ENCODE measurements at regions not wholly inside any gene's neighbourhood (a gene's known extent, or its start where the extent isn't known, plus 50 kb on each side); places are given as distances from the start of the nearest gene placed in this dataset.

DNA sequence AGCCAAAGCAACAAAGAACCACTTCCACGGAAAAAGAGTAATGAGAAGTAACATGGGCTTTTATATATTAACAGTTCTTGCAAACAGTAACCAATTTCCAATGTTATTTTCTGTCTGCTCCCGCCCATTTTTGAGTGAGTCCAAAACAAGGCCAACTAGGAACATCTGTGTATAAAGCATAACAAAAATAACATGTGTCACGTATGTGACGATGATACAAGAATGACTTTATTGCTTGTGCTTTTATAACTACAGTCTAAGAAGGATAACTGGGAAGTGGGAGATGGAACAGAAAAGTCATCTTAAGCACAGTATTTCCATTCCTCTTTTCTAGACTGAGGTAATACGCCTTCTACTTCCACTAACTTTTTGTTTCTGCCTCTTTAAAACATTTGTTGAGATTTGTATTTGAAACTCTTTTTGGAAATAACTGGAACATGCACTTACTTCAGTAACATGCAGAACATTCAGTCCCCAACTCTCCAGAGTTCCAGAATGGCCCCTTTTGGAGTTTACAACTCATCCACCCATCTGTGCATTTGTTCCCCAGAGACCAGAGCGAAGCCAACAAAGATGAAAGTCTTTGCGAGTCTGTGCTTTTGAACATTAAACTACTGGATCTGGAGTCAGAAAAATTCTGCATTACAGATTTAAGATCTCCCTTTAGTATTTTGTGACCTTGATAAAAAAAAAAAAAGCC lies 143.0 kb upstream of the ZRANB2 start:
- TF ChIP-seq NFIC (IDR thresholded peaks at IDR 0.05) (no peak), TEAD4 (IDR thresholded peaks at IDR 0.05) (no peak), FOXM1 (IDR thresholded peaks at IDR 0.05; ENCODE audit: borderline replicate concordance, low read depth) (no peak), ZBTB7A (IDR thresholded peaks at IDR 0.05; ENCODE audit: low read depth) (no peak), YY1 (IDR thresholded peaks at IDR 0.05; ENCODE audit: low read depth) (no peak), RAD21 (IDR thresholded peaks at IDR 0.05; ENCODE audit: low read depth) (no peak), EP300 (IDR thresholded peaks at IDR 0.05; ENCODE audit: borderline replicate concordance) (no peak), CREB1 (IDR thresholded peaks at IDR 0.05; ENCODE audit: low read depth) (no peak), TCF12 (IDR thresholded peaks at IDR 0.05; ENCODE audit: low read depth) (no peak), CEBPB (IDR thresholded peaks at IDR 0.05) (no peak), EGR1 (IDR thresholded peaks at IDR 0.05) (no peak)
- TF ChIP-seq, protein P1, sequence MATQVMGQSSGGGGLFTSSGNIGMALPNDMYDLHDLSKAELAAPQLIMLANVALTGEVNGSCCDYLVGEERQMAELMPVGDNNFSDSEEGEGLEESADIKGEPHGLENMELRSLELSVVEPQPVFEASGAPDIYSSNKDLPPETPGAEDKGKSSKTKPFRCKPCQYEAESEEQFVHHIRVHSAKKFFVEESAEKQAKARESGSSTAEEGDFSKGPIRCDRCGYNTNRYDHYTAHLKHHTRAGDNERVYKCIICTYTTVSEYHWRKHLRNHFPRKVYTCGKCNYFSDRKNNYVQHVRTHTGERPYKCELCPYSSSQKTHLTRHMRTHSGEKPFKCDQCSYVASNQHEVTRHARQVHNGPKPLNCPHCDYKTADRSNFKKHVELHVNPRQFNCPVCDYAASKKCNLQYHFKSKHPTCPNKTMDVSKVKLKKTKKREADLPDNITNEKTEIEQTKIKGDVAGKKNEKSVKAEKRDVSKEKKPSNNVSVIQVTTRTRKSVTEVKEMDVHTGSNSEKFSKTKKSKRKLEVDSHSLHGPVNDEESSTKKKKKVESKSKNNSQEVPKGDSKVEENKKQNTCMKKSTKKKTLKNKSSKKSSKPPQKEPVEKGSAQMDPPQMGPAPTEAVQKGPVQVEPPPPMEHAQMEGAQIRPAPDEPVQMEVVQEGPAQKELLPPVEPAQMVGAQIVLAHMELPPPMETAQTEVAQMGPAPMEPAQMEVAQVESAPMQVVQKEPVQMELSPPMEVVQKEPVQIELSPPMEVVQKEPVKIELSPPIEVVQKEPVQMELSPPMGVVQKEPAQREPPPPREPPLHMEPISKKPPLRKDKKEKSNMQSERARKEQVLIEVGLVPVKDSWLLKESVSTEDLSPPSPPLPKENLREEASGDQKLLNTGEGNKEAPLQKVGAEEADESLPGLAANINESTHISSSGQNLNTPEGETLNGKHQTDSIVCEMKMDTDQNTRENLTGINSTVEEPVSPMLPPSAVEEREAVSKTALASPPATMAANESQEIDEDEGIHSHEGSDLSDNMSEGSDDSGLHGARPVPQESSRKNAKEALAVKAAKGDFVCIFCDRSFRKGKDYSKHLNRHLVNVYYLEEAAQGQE (IDR thresholded peaks at IDR 0.05; ENCODE audit: low read depth) = no peak
- TF ChIP-seq, protein P2, sequence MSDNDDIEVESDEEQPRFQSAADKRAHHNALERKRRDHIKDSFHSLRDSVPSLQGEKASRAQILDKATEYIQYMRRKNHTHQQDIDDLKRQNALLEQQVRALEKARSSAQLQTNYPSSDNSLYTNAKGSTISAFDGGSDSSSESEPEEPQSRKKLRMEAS (IDR thresholded peaks at IDR 0.05) = no peak
- TF ChIP-seq, protein P3, sequence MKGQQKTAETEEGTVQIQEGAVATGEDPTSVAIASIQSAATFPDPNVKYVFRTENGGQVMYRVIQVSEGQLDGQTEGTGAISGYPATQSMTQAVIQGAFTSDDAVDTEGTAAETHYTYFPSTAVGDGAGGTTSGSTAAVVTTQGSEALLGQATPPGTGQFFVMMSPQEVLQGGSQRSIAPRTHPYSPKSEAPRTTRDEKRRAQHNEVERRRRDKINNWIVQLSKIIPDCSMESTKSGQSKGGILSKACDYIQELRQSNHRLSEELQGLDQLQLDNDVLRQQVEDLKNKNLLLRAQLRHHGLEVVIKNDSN (IDR thresholded peaks at IDR 0.05) = no peak

DNA sequence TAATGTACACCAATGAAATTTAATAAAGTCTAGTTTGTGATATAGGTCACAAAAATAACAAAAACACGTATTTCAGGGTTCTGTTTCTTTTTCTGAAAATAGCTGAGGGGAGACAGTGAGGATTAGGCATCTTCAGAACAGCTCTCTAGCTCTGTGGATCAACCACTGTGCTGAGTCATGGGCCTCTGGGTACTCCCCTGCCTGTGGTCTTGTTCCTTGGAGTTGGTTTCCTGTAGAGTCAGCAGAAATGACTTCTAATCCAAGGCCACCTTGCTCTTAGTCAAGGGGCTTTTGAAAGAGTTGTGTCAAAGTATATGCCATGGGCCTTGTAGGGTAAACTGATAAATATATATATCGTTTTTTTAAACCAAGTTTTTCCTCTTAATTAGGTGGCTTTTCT lies 141.8 kb upstream of the ZRANB2 start:
- TF ChIP-seq EP300 (IDR thresholded peaks at IDR 0.05; ENCODE audit: borderline replicate concordance) (no peak), NFIC (IDR thresholded peaks at IDR 0.05) (no peak), TCF12 (IDR thresholded peaks at IDR 0.05; ENCODE audit: low read depth) (no peak), TAF1 (IDR thresholded peaks at IDR 0.05; ENCODE audit: low read depth) (no peak), CREB1 (IDR thresholded peaks at IDR 0.05; ENCODE audit: low read depth) (no peak), TEAD4 (IDR thresholded peaks at IDR 0.05) (no peak), CEBPB (IDR thresholded peaks at IDR 0.05) (no peak)
- TF ChIP-seq, protein P2 (IDR thresholded peaks at IDR 0.05) = no peak
- TF ChIP-seq, protein P1 (IDR thresholded peaks at IDR 0.05; ENCODE audit: low read depth) = no peak

DNA sequence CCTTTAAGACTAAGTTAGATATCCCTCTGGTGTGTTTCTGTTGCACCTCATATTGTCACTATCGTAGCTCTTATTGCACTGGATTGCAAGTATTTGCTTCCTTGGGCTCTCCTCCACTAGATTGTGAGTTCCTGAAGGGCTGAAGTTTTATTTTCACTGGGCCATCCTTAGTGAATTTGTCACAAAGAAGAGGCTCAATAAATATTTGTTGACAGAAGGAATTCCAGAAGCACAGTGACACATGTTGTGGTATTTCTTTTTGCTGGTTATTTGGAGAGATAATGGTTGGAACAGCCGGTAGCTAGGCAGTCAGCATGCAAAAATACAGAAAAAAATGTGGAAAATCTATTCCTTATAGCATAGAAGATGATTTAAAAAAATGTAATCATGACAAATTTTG lies 129.9 kb upstream of the ZRANB2 start:
- no peak for TF ChIP-seq EP300 (IDR thresholded peaks at IDR 0.05; ENCODE audit: borderline replicate concordance)
- TF ChIP-seq ZBTB7A (IDR thresholded peaks at IDR 0.05; ENCODE audit: low read depth) = no peak
- TF ChIP-seq EGR1 (IDR thresholded peaks at IDR 0.05) = no peak
- no peak for TF ChIP-seq CREB1 (IDR thresholded peaks at IDR 0.05; ENCODE audit: low read depth)
- no peak for TF ChIP-seq YY1 (IDR thresholded peaks at IDR 0.05; ENCODE audit: low read depth)
- TF ChIP-seq FOXM1 (IDR thresholded peaks at IDR 0.05; ENCODE audit: borderline replicate concordance, low read depth) = no peak
- TF ChIP-seq NFIC (IDR thresholded peaks at IDR 0.05) = no peak
- TF ChIP-seq TEAD4 (IDR thresholded peaks at IDR 0.05) = no peak
- TF ChIP-seq TCF12 (IDR thresholded peaks at IDR 0.05; ENCODE audit: low read depth) = no peak
- TF ChIP-seq, protein P3 (IDR thresholded peaks at IDR 0.05) = no peak
- no peak for TF ChIP-seq TAF1 (IDR thresholded peaks at IDR 0.05; ENCODE audit: low read depth)
- TF ChIP-seq, protein P1 (IDR thresholded peaks at IDR 0.05; ENCODE audit: low read depth) = no peak
- TF ChIP-seq, protein P2 (IDR thresholded peaks at IDR 0.05) = no peak
- TF ChIP-seq CEBPB (IDR thresholded peaks at IDR 0.05) = no peak

DNA sequence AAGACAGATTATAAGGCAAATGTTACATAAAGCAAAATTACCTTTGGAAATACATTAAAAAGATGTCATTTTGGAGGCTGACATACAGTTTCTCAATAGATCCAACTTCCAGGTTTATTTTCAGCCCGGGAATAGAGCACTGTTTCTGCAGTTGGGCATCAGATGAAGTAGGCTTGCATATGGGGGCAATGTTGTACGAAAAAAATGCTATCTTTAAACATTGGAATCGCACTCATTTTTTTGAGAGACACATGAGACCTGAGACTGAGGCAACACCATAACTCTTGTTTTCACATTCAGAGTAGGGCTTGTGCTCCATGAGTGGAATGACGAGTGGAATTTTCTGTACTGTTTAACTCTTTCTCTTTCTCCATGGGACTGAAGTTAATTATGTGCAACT lies 122.4 kb upstream of the ZRANB2 start:
- TF ChIP-seq EP300 (IDR thresholded peaks at IDR 0.05; ENCODE audit: borderline replicate concordance) = no peak
